ENCODE measurements at regions not wholly inside any gene's neighbourhood (a gene's known extent, or its start where the extent isn't known, plus 50 kb on each side); places are given as distances from the start of the nearest gene placed in this dataset.

DNA sequence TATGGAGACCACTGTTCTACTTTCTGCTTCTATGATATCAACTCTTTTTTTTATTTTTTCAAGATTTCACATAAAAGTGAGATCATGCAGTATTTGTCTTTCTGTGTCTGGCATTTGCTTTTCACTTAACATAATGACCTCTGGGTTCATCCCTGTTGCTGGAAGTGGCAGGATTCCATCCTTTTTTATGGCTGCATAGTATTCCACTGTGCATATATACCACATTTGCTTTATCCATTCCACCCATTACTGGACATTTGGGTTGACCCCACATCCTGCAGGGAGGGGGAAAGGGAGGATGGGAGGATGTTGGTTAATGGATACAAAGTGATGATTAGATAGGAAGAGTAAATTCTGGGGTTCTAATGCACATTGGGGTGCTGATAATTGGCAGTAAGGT, 80.3 kb upstream of the NPTX2 start:
- Histone ChIP-seq H3K56ac (replicated peaks; ENCODE audit: insufficient read length, low read depth, low read length) (no peak overlapping the region), H4K20me1 (replicated peaks in 1 of 2; ENCODE audit: control insufficient read depth in 1 of 2, insufficient read depth in 2 of 2, low read length in 2 of 2) (no peaks in the 10 kb centered on the region), H3K18ac (ENCODE audit: extremely low read depth, low read length) (no peak overlapping the region), H2BK15ac (ENCODE audit: low read length) (no peak overlapping the region), H3K79me1 (ENCODE audit: low read depth, low read length) (no peaks in the 10 kb centered on the region), H4K8ac (ENCODE audit: extremely low read depth, insufficient read depth, low read length) (no peak overlapping the region), H4K5ac (ENCODE audit: insufficient read length, low read depth, low read length) (no peak overlapping the region), H2AK5ac (ENCODE audit: low read depth, low read length) (no peak overlapping the region), H3K79me2 (ENCODE audit: control insufficient read depth in 1 of 2, insufficient read depth in 2 of 2, low read length in 2 of 2) (no peaks in the 10 kb centered on the region), H3K4ac (replicated peaks; ENCODE audit: insufficient read length, low read depth, low read length) (no peak overlapping the region), H2BK120ac (replicated peaks; ENCODE audit: low read depth, low read length) (no peak overlapping the region), H2BK5ac (ENCODE audit: low read depth, low read length) (no peak overlapping the region), H2BK20ac (ENCODE audit: low read length) (no peak overlapping the region), H3K23ac (ENCODE audit: insufficient read length) (no peak overlapping the region), H2BK12ac (ENCODE audit: low read depth, low read length) (no peak overlapping the region), H4K91ac (replicated peaks; ENCODE audit: insufficient read length, low read length) (no peak overlapping the region), H3K4me1 (replicated peaks in 1 of 4; ENCODE audit: control insufficient read depth in 3 of 4, insufficient read depth in 4 of 4, low read length in 3 of 4) (no peaks in the 10 kb centered on the region), H3K23me2 (ENCODE audit: low read depth, low read length) (no peaks in the 10 kb centered on the region), H3K27me3 (replicated peaks in 1 of 4; ENCODE audit: control insufficient read depth in 3 of 4, extremely low read depth in 1 of 4, insufficient read depth in 3 of 4, low read length in 3 of 4) (no peaks in the 10 kb centered on the region), H3K9ac (replicated peaks in 1 of 4; ENCODE audit: extremely low read depth in 1 of 4, low read depth in 3 of 4, low read length in 3 of 4) (no peak overlapping the region), H3K4me2 (ENCODE audit: insufficient read depth in 1 of 2, low read depth in 2 of 2, low read length in 2 of 2) (no peak overlapping the region), H3K27ac (ENCODE audit: low read depth, low read length) (no peak overlapping the region), H3K36me3 (ENCODE audit: control insufficient read depth in 2 of 4, insufficient read depth in 4 of 4, low read length in 3 of 4) (no peaks in the 10 kb centered on the region), H3K9me3 (ENCODE audit: insufficient read depth in 2 of 2, low read depth in 1 of 2, low read length in 1 of 2) (peaks cover 0 to 3% of the 10 kb centered on the region in 2 experiments; a peak in 1 of 4 replicates), H3K4me3 (ENCODE audit: extremely low read depth in 1 of 4, insufficient read depth in 2 of 4, low read depth in 3 of 4, low read length in 4 of 4) (no peak overlapping the region), H3K14ac (ENCODE audit: insufficient read length) (no peak overlapping the region), H2AFZ (ENCODE audit: low read length) (no peak overlapping the region)
- CTCF ChIA-PET (ENCODE audit: partially characterized antibody), result interaction anchor here (0.6 kb wide), 1 partner anchor 121 kb away, joined by 3 read pairs; no protein-coding TSS in a partner anchor
- POLR2A ChIA-PET (ENCODE audit: partially characterized antibody), result no interaction called here
- TF ChIP-seq HDAC2 (IDR thresholded peaks at IDR 0.05; ENCODE audit: borderline replicate concordance in 1 of 2, low read depth in 2 of 2, low read length in 2 of 2) (no peak), CEBPB (IDR thresholded peaks at IDR 0.05; ENCODE audit: low read depth, low read length) (no peak), SP2 (IDR thresholded peaks at IDR 0.05; ENCODE audit: low read length) (no peak), KDM1A (IDR thresholded peaks at IDR 0.05; ENCODE audit: borderline replicate concordance, low read length) (peak; percentile 75; the same call in 1 of the 2 replicates)
- FAIRE-seq (no peak), DNase-seq (ENCODE audit: low read depth in 1 of 2, low spot score in 2 of 2) (no peak)
